ENCODE measurements at regions not wholly inside any gene's neighbourhood (a gene's known extent, or its start where the extent isn't known, plus 50 kb on each side); places are given as distances from the start of the nearest gene placed in this dataset.

- DNase-seq: no peak
Observed at GRCh38 chrX:39874202-39874816, 223.4 kb downstream of the BCOR start.

- no peak for DNase-seq
Observed at GRCh38 chrX:39875834-39876628, 221.7 kb downstream of the BCOR start.

- DNase-seq: no peak
Observed at GRCh38 chrX:39877905-39878304, 219.9 kb downstream of the BCOR start.

GRCh38 chrX:39883666-39884065, 214.1 kb downstream of the BCOR start:
- DNase-seq: no peak

GRCh38 chrX:39886282-39886681, 211.5 kb downstream of the BCOR start:
- DNase-seq: no peak

GRCh38 chrX:39888730-39889129, 209.0 kb downstream of the BCOR start:
- DNase-seq: no peak

GRCh38 chrX:39889704-39890103, 208.1 kb downstream of the BCOR start:
- DNase-seq: no peak

- no peak for DNase-seq
Observed at GRCh38 chrX:39890807-39891206, 207.0 kb downstream of the BCOR start.

- DNase-seq: no peak
Observed at GRCh38 chrX:39891781-39892180, 206.0 kb downstream of the BCOR start.

GRCh38 chrX:39893417-39894338, 204.1 kb downstream of the BCOR start:
- no peak for DNase-seq

- no peak for DNase-seq
Observed at GRCh38 chrX:39894683-39895082, 203.1 kb downstream of the BCOR start.

- DNase-seq: peak; percentile 26
Observed at GRCh38 chrX:39895218-39896110, 202.3 kb downstream of the BCOR start.

GRCh38 chrX:39896951-39897740, 200.6 kb downstream of the BCOR start:
- peak; percentile 26 for DNase-seq

GRCh38 chrX:39897741-39898097, 200.0 kb downstream of the BCOR start:
- DNase-seq: no peak

- DNase-seq: peak; percentile 96
Observed at GRCh38 chrX:39898147-39898546, 199.6 kb downstream of the BCOR start.

- no peak for DNase-seq
Observed at GRCh38 chrX:39899059-39899458, 198.7 kb downstream of the BCOR start.

- DNase-seq: peak; percentile 60
Observed at GRCh38 chrX:39899856-39900776, 197.6 kb downstream of the BCOR start.

GRCh38 chrX:39900777-39901170, 197.0 kb downstream of the BCOR start:
- DNase-seq: peak; percentile 60

- DNase-seq: no peak
Observed at GRCh38 chrX:39903343-39903742, 194.4 kb downstream of the BCOR start.

- DNase-seq: no peak
Observed at GRCh38 chrX:39903937-39904336, 193.8 kb downstream of the BCOR start.
